ENCODE measurements at regions not wholly inside any gene's neighbourhood (a gene's known extent, or its start where the extent isn't known, plus 50 kb on each side); places are given as distances from the start of the nearest gene placed in this dataset.

GRCh38 chr6:40321616-40322015, 265.5 kb downstream of the LRFN2 start:
- DNase-seq: no peak
- no peaks in the 10 kb centered on the region for H3K27me3 ChIP-seq (ENCODE audit: insufficient read depth)
- H4K20me1 ChIP-seq (ENCODE audit: insufficient read depth): no peaks in the 10 kb centered on the region
- H3K4me2 ChIP-seq: no peak overlapping the region
- no peaks in the 10 kb centered on the region for H3K9me3 ChIP-seq
- H3K79me2 ChIP-seq (ENCODE audit: insufficient read depth): no peaks in the 10 kb centered on the region
- peaks cover 0 to 7% of the 10 kb centered on the region in 2 experiments; a peak in 1 of 4 replicates for H3K4me1 ChIP-seq (ENCODE audit: control insufficient read depth in 1 of 2, insufficient read depth in 2 of 2, low read depth in 1 of 2, low read length in 1 of 2)
- no peak overlapping the region for H3K27ac ChIP-seq (ENCODE audit: low read depth in 2 of 2, low read length in 1 of 2)
- H3F3A ChIP-seq (replicated peaks; ENCODE audit: insufficient read depth): no peaks in the 10 kb centered on the region
- ChIA-PET POLR2A (no interaction called here), CTCF (interaction anchor here (1.2 to 1.3 kb wide), 2 partner anchors 90 to 340 kb away, joined by 3 read pairs; no protein-coding TSS in a partner anchor)
- no peaks in the 10 kb centered on the region for H3K9me2 ChIP-seq
- TF ChIP-seq MEF2A (IDR thresholded peaks at IDR 0.05; ENCODE audit: borderline replicate concordance, low read depth) (no peak), TCF12 (IDR thresholded peaks at IDR 0.05) (no peak), RXRA (IDR thresholded peaks at IDR 0.05; ENCODE audit: borderline replicate concordance, low read depth) (no peak), MAX (IDR thresholded peaks at IDR 0.05; ENCODE audit: low read depth) (no peak), GATA2 (CRISPR knock-in tag; IDR thresholded peaks at IDR 0.05) (no peak), YY1 (IDR thresholded peaks at IDR 0.05; ENCODE audit: low read depth) (no peak)
- no peak overlapping the region for H2AFZ ChIP-seq (ENCODE audit: low read depth)
- 65% methylated on average over 7 of the region's 7 CpGs for WGBS (ENCODE audit: low lambda C conversion rate)
- H3K9ac ChIP-seq: no peak overlapping the region
- H3K36me3 ChIP-seq (replicated peaks in 1 of 2; ENCODE audit: control insufficient read depth in 1 of 2, insufficient read depth in 2 of 2, low read length in 1 of 2): no peaks in the 10 kb centered on the region
- H3K4me3 ChIP-seq (ENCODE audit: low read depth in 2 of 2, low read length in 1 of 2): no peak overlapping the region

- no peak overlapping the region for H3K9ac ChIP-seq
- CTCF ChIA-PET: interaction anchor here (1.0 to 1.3 kb wide), 2 partner anchors 8 to 91 kb away, joined by 3 read pairs; no protein-coding TSS in a partner anchor
- no peaks in the 10 kb centered on the region for H3K79me2 ChIP-seq (ENCODE audit: insufficient read depth)
- H3K9me2 ChIP-seq: no peaks in the 10 kb centered on the region
- H3K4me3 ChIP-seq (ENCODE audit: low read depth in 2 of 2, low read length in 1 of 2): no peak overlapping the region
- no peak for DNase-seq
- H3K27ac ChIP-seq (ENCODE audit: low read depth in 2 of 2, low read length in 1 of 2): no peak overlapping the region
- H3K4me1 ChIP-seq (ENCODE audit: control insufficient read depth in 1 of 2, insufficient read depth in 2 of 2, low read depth in 1 of 2, low read length in 1 of 2): peaks cover 0 to 7% of the 10 kb centered on the region in 2 experiments; a peak in 1 of 4 replicates
- no peaks in the 10 kb centered on the region for H3K27me3 ChIP-seq (ENCODE audit: insufficient read depth)
- no peaks in the 10 kb centered on the region for H3K36me3 ChIP-seq (replicated peaks in 1 of 2; ENCODE audit: control insufficient read depth in 1 of 2, insufficient read depth in 2 of 2, low read length in 1 of 2)
- WGBS (ENCODE audit: low lambda C conversion rate): 19% methylated on average over 2 of the region's 2 CpGs
- H4K20me1 ChIP-seq (ENCODE audit: insufficient read depth): no peaks in the 10 kb centered on the region
- TF ChIP-seq TEAD4 (IDR thresholded peaks at IDR 0.05; ENCODE audit: borderline replicate concordance, insufficient read depth) (no peak), PBX3 (IDR thresholded peaks at IDR 0.05) (no peak), IRF3 (IDR thresholded peaks at IDR 0.05; ENCODE audit: low read depth, low read length) (no peak), MEF2A (IDR thresholded peaks at IDR 0.05; ENCODE audit: borderline replicate concordance, low read depth) (no peak), ZBTB33 (IDR thresholded peaks at IDR 0.05; ENCODE audit: borderline replicate concordance, low read depth) (no peak), CTCF (IDR thresholded peaks at IDR 0.05) (no peak), ELF1 (IDR thresholded peaks at IDR 0.05) (no peak), RFX5 (IDR thresholded peaks at IDR 0.05; ENCODE audit: low read length) (no peak)
- H3F3A ChIP-seq (replicated peaks; ENCODE audit: insufficient read depth): no peaks in the 10 kb centered on the region
- no peaks in the 10 kb centered on the region for H3K9me3 ChIP-seq
- POLR2A ChIA-PET: no interaction called here
- no peak overlapping the region for H2AFZ ChIP-seq (ENCODE audit: low read depth)
- H3K4me2 ChIP-seq: no peak overlapping the region
These were observed 266.2 kb downstream of the LRFN2 start for GRCh38 chr6:40320947-40321346.
